NCI-H1105 treated with DMSO at 0.1 percent for 48 hours (cell line): ENCODE measurements at regions not wholly inside any gene's neighbourhood (a gene's known extent, or its start where the extent isn't known, plus 50 kb on each side); places are given as distances from the start of the nearest gene placed in this dataset.
"Not testable (repeated sequence)": the region's sequence is repeated elsewhere in the genome, so short reads cannot be mapped to it uniquely, and the experiment has no call there.

Source experiments
- DNase-seq: peaks from one replicate; lab custom pipeline; 2025; lab: John Stamatoyannopoulos, UW

- DNase-seq: no peak
Measured at GRCh38 chr10:28391283-28391682, 88.4 kb upstream of the MPP7 start.

GRCh38 chr10:28393956-28394568 is 91.2 kb upstream of the MPP7 start:
- peak; percentile 40 for DNase-seq

GRCh38 chr10:28396331-28396730 is 93.5 kb upstream of the MPP7 start:
- DNase-seq: no peak

- no peak for DNase-seq
Measured at GRCh38 chr10:28397229-28397628, 94.4 kb upstream of the MPP7 start.

GRCh38 chr10:28400176-28400575 is 97.3 kb upstream of the MPP7 start:
- no peak for DNase-seq

- no peak for DNase-seq
Measured at GRCh38 chr10:28400681-28401080, 97.8 kb upstream of the MPP7 start.

- DNase-seq: not testable (repeated sequence)
Measured at GRCh38 chr10:28402611-28403073, 99.8 kb upstream of the MPP7 start.

GRCh38 chr10:28403090-28403489 is 100.2 kb upstream of the MPP7 start:
- no peak for DNase-seq

GRCh38 chr10:28408237-28408777 is 105.4 kb upstream of the MPP7 start:
- DNase-seq: no peak

- DNase-seq: peak; percentile 26
Measured at GRCh38 chr10:28410420-28411135, 107.7 kb upstream of the MPP7 start.

GRCh38 chr10:28411136-28411460 is 108.2 kb upstream of the MPP7 start:
- DNase-seq: no peak

- no peak for DNase-seq
Measured at GRCh38 chr10:28411648-28412047, 108.8 kb upstream of the MPP7 start.

GRCh38 chr10:28418069-28418468 is 114.8 kb upstream of the WAC start:
- no peak for DNase-seq

- no peak for DNase-seq
Measured at GRCh38 chr10:28425422-28425821, 107.5 kb upstream of the WAC start.

GRCh38 chr10:28426392-28427159 is 106.3 kb upstream of the WAC start:
- no peak for DNase-seq

GRCh38 chr10:28427376-28427775 is 105.5 kb upstream of the WAC start:
- no peak for DNase-seq

GRCh38 chr10:28429045-28429444 is 103.9 kb upstream of the WAC start:
- no peak for DNase-seq

GRCh38 chr10:28429573-28430216 is 103.2 kb upstream of the WAC start:
- DNase-seq: no peak

- no peak for DNase-seq
Measured at GRCh38 chr10:28431139-28431538, 101.8 kb upstream of the WAC start.

- DNase-seq: peak; percentile 43
Measured at GRCh38 chr10:28432210-28432676, 100.7 kb upstream of the WAC start.

GRCh38 chr10:28434063-28434462 is 98.9 kb upstream of the WAC start:
- DNase-seq: no peak

GRCh38 chr10:28442403-28442802 is 90.5 kb upstream of the WAC start:
- no peak for DNase-seq
